Activated naive CD4-positive, alpha-beta T cell treated with anti-CD3 and anti-CD28 coated beads for 36 hours (primary cell): ENCODE measurements at regions not wholly inside any gene's neighbourhood (a gene's known extent, or its start where the extent isn't known, plus 50 kb on each side); places are given as distances from the start of the nearest gene placed in this dataset.
"Not testable (repeated sequence)": the region's sequence is repeated elsewhere in the genome, so short reads cannot be mapped to it uniquely, and the experiment has no call there.

ENCODE experiments used
- CTCF ChIA-PET: fragments of 350-600 bp; sonication (Branson Sonifier 250); formaldehyde crosslinking; loops from one replicate; lab custom pipeline; 2021; ENCODE audit warnings: antibody characterized with exemption; lab: Charles Lee
- DNase-seq: peaks from one replicate; pipeline ENCODE4 v3.0.0-alpha.2; 2020
- H3K27ac Mint-ChIP-seq: one replicate; pipeline ENCODE4 v1.8.0; 2021; ENCODE audit warnings: mild to moderate bottlenecking, mixed read lengths
- H3K27me3 Mint-ChIP-seq: one replicate; pipeline ENCODE4 v1.8.0; 2021; ENCODE audit warnings: low read depth, mixed read lengths
- H3K36me3 Mint-ChIP-seq: one replicate; pipeline ENCODE4 v1.8.0; 2021; ENCODE audit warnings: low read depth, mixed read lengths
- H3K4me1 Mint-ChIP-seq: one replicate; pipeline ENCODE4 v1.8.0; 2021; ENCODE audit warnings: low read depth, mixed read lengths
- H3K4me3 Mint-ChIP-seq: one replicate; pipeline ENCODE4 v1.8.0; 2021; ENCODE audit warnings: mild to moderate bottlenecking, moderate library complexity, mixed read lengths
- H3K9me3 Mint-ChIP-seq: one replicate; pipeline ENCODE4 v1.8.0; 2021; ENCODE audit warnings: mixed read lengths
- intact Hi-C: fragments of 100-400 bp; cut with micrococcal nuclease; formaldehyde crosslinking; loops from one replicate; pipeline ENCODE4 v1.15.1; 2023

GRCh38 chr2:236783417-236784020, 213.9 kb downstream of the ACKR3 start:
- H3K4me1 Mint-ChIP-seq, result no peaks in the 10 kb centered on the region
- intact Hi-C loops, result no loop called here
- no peaks in the 10 kb centered on the region for H3K9me3 Mint-ChIP-seq
- H3K36me3 Mint-ChIP-seq, result no peaks in the 10 kb centered on the region
- no peak overlapping the region for H3K27ac Mint-ChIP-seq
- CTCF ChIA-PET, result no interaction called here
- peaks cover 3% of the 10 kb centered on the region for H3K27me3 Mint-ChIP-seq
- no peak for DNase-seq
- no peak overlapping the region for H3K4me3 Mint-ChIP-seq

GRCh38 chr2:236785611-236786057, 216.0 kb downstream of the ACKR3 start:
- Mint-ChIP-seq H3K27me3 (peaks cover 5% of the 10 kb centered on the region), H3K4me1 (no peaks in the 10 kb centered on the region), H3K4me3 (no peak overlapping the region), H3K36me3 (no peaks in the 10 kb centered on the region), H3K9me3 (no peaks in the 10 kb centered on the region), H3K27ac (no peak overlapping the region)
- CTCF ChIA-PET, result no interaction called here
- no peak for DNase-seq
- intact Hi-C loops, result no loop called here

GRCh38 chr2:236786751-236787150, 217.1 kb downstream of the ACKR3 start:
- Mint-ChIP-seq H3K27ac (no peak overlapping the region), H3K36me3 (no peaks in the 10 kb centered on the region), H3K9me3 (no peaks in the 10 kb centered on the region), H3K4me3 (no peak overlapping the region), H3K4me1 (no peaks in the 10 kb centered on the region), H3K27me3 (peaks cover 6% of the 10 kb centered on the region)
- DNase-seq, result no peak
- CTCF ChIA-PET, result no interaction called here
- intact Hi-C loops, result no loop called here

GRCh38 chr2:236787376-236787775, 217.8 kb downstream of the ACKR3 start:
- H3K36me3 Mint-ChIP-seq, H3K9me3 Mint-ChIP-seq, DNase-seq, H3K4me1 Mint-ChIP-seq, CTCF ChIA-PET, intact Hi-C loops, H3K4me3 Mint-ChIP-seq, H3K27ac Mint-ChIP-seq, H3K27me3 Mint-ChIP-seq: not testable (repeated sequence)

- Mint-ChIP-seq H3K36me3 (no peaks in the 10 kb centered on the region), H3K9me3 (no peaks in the 10 kb centered on the region), H3K4me1 (no peaks in the 10 kb centered on the region), H3K27ac (no peak overlapping the region), H3K4me3 (no peak overlapping the region), H3K27me3 (peaks cover 6% of the 10 kb centered on the region)
- CTCF ChIA-PET, result no interaction called here
- intact Hi-C loops, result no loop called here
- DNase-seq, result no peak
These were observed 218.3 kb downstream of the ACKR3 start for GRCh38 chr2:236787885-236788284.

- H3K9me3 Mint-ChIP-seq, result no peaks in the 10 kb centered on the region
- intact Hi-C loops, result no loop called here
- no peak for DNase-seq
- H3K27me3 Mint-ChIP-seq, result peaks cover 3% of the 10 kb centered on the region
- CTCF ChIA-PET, result no interaction called here
- no peaks in the 10 kb centered on the region for H3K4me1 Mint-ChIP-seq
- no peak overlapping the region for H3K4me3 Mint-ChIP-seq
- H3K27ac Mint-ChIP-seq, result no peak overlapping the region
- H3K36me3 Mint-ChIP-seq, result no peaks in the 10 kb centered on the region
These were observed 221.3 kb downstream of the ACKR3 start for GRCh38 chr2:236790963-236791362.

- DNase-seq, result no peak
- Mint-ChIP-seq H3K4me3 (no peak overlapping the region), H3K9me3 (no peaks in the 10 kb centered on the region), H3K36me3 (no peaks in the 10 kb centered on the region), H3K27me3 (peaks cover 3% of the 10 kb centered on the region), H3K27ac (no peak overlapping the region), H3K4me1 (no peaks in the 10 kb centered on the region)
- CTCF ChIA-PET, result no interaction called here
- intact Hi-C loops, result no loop called here
These were observed 223.7 kb downstream of the ACKR3 start for GRCh38 chr2:236793023-236794011.

- Mint-ChIP-seq H3K36me3 (no peaks in the 10 kb centered on the region), H3K4me1 (no peaks in the 10 kb centered on the region), H3K9me3 (no peaks in the 10 kb centered on the region), H3K27ac (no peak overlapping the region), H3K27me3 (peaks cover 3% of the 10 kb centered on the region), H3K4me3 (no peak overlapping the region)
- intact Hi-C loops, result no loop called here
- CTCF ChIA-PET, result no interaction called here
- DNase-seq, result no peak
These were observed 224.7 kb downstream of the ACKR3 start for GRCh38 chr2:236794176-236794957.

- intact Hi-C loops, result no loop called here
- Mint-ChIP-seq H3K4me3 (no peak overlapping the region), H3K36me3 (no peaks in the 10 kb centered on the region), H3K27ac (no peak overlapping the region), H3K4me1 (no peaks in the 10 kb centered on the region), H3K27me3 (peaks cover 3% of the 10 kb centered on the region), H3K9me3 (no peaks in the 10 kb centered on the region)
- CTCF ChIA-PET, result interaction anchor here (1.2 kb wide), 1 partner anchor 9 kb away, joined by 3 read pairs; no protein-coding TSS in a partner anchor
- DNase-seq, result no peak
These were observed 225.7 kb downstream of the ACKR3 start for GRCh38 chr2:236795169-236795860.

- no peaks in the 10 kb centered on the region for H3K36me3 Mint-ChIP-seq
- H3K4me1 Mint-ChIP-seq, result no peaks in the 10 kb centered on the region
- no peaks in the 10 kb centered on the region for H3K27me3 Mint-ChIP-seq
- no peak overlapping the region for H3K27ac Mint-ChIP-seq
- H3K9me3 Mint-ChIP-seq, result no peaks in the 10 kb centered on the region
- intact Hi-C loops, result no loop called here
- no peak for DNase-seq
- CTCF ChIA-PET, result interaction anchor here (1.2 kb wide), 1 partner anchor 9 kb away, joined by 3 read pairs; no protein-coding TSS in a partner anchor
- H3K4me3 Mint-ChIP-seq, result no peak overlapping the region
These were observed 226.2 kb downstream of the ACKR3 start for GRCh38 chr2:236795861-236796219.

- CTCF ChIA-PET, result interaction anchor here (1.2 kb wide), 1 partner anchor 8 kb away, joined by 3 read pairs; no protein-coding TSS in a partner anchor
- DNase-seq, result no peak
- Mint-ChIP-seq H3K9me3 (no peaks in the 10 kb centered on the region), H3K27me3 (peaks cover 2% of the 10 kb centered on the region), H3K36me3 (no peaks in the 10 kb centered on the region), H3K27ac (no peak overlapping the region), H3K4me3 (no peak overlapping the region), H3K4me1 (no peaks in the 10 kb centered on the region)
- intact Hi-C loops, result no loop called here
These were observed 226.6 kb downstream of the ACKR3 start for GRCh38 chr2:236796236-236796635.

- intact Hi-C loops, result no loop called here
- Mint-ChIP-seq H3K4me1 (no peaks in the 10 kb centered on the region), H3K27ac (no peak overlapping the region), H3K9me3 (no peaks in the 10 kb centered on the region), H3K4me3 (no peak overlapping the region), H3K27me3 (peaks cover 6% of the 10 kb centered on the region), H3K36me3 (no peaks in the 10 kb centered on the region)
- CTCF ChIA-PET, result no interaction called here
- no peak for DNase-seq
These were observed 227.8 kb downstream of the ACKR3 start for GRCh38 chr2:236797411-236797810.
